ENCODE measurements at regions not wholly inside any gene's neighbourhood (a gene's known extent, or its start where the extent isn't known, plus 50 kb on each side); places are given as distances from the start of the nearest gene placed in this dataset.
"Not testable (repeated sequence)": the region's sequence is repeated elsewhere in the genome, so short reads cannot be mapped to it uniquely, and the experiment has no call there.

DNA sequence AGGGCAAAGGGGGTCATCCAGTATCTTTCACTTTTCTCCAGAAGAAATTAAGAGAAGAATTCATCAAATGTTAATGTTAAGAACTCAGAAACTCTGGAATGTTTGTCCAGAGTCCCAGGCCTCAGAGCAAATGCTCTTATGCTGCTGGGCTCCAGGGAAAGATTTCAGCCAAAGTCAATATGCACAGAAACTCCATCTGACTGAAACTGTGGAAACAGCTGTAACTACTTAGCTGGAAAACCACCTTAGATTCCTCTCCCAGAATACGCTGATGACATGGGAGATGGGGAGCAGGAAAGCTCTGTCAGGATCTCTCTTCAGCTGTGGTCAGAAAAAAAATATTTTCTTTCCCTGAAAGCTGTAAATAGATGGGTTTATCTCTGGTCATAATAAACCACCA lies 559.6 kb downstream of the RFPL4B start:
- no peaks in the 10 kb centered on the region for H3K9me3 ChIP-seq
- TF ChIP-seq POLR2A (IDR thresholded peaks at IDR 0.05) (no peak), CTCF (IDR thresholded peaks at IDR 0.05) (no peak)

DNA sequence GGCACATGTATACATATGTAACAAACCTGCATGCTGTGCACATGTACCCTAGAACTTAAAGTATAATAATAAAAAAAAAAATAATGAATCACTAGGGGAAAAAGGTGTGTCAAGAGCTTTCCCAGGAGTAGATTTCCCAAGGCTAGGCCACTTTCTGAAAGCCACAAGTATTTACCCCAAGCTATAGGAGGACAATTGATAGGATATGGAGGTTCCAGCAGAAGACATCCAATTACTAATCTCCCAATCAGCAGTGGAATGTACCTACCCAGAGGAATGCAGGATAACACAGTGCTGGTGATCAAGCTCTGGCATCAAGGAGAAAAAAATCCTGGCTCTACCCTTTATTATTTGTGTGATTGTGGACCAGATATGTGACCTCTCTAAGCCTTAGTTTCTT lies 562.7 kb downstream of the RFPL4B start:
- no peaks in the 10 kb centered on the region for H3K36me3 ChIP-seq
- no peaks in the 10 kb centered on the region for H3K4me1 ChIP-seq
- DNase-seq = no peak
- no peaks in the 10 kb centered on the region for H3K27me3 ChIP-seq
- no peaks in the 10 kb centered on the region for H3K9me3 ChIP-seq
- no peak for TF ChIP-seq CTCF (IDR thresholded peaks at IDR 0.05)
- TF ChIP-seq POLR2A (IDR thresholded peaks at IDR 0.05) = no peak
- H3K4me3 ChIP-seq = no peak overlapping the region
- no peak overlapping the region for H3K27ac ChIP-seq

More for the DNA sequence above, 559.6 kb downstream of the RFPL4B start:
- no peak for DNase-seq
- Histone ChIP-seq H3K27ac (no peak overlapping the region), H3K4me3 (no peak overlapping the region), H3K27me3 (no peaks in the 10 kb centered on the region), H3K4me1 (no peaks in the 10 kb centered on the region), H3K36me3 (no peaks in the 10 kb centered on the region)

- H3K9me3 ChIP-seq = no peaks in the 10 kb centered on the region
- H3K27me3 ChIP-seq = no peaks in the 10 kb centered on the region
- DNase-seq = no peak
- H3K4me1 ChIP-seq = no peaks in the 10 kb centered on the region
- TF ChIP-seq CTCF (IDR thresholded peaks at IDR 0.05) = no peak
- no peak for TF ChIP-seq POLR2A (IDR thresholded peaks at IDR 0.05)
- H3K27ac ChIP-seq = no peak overlapping the region
- no peak overlapping the region for H3K4me3 ChIP-seq
- H3K36me3 ChIP-seq = no peaks in the 10 kb centered on the region
Measured at GRCh38 chr6:112910256-112910655, 563.1 kb downstream of the RFPL4B start.

DNA sequence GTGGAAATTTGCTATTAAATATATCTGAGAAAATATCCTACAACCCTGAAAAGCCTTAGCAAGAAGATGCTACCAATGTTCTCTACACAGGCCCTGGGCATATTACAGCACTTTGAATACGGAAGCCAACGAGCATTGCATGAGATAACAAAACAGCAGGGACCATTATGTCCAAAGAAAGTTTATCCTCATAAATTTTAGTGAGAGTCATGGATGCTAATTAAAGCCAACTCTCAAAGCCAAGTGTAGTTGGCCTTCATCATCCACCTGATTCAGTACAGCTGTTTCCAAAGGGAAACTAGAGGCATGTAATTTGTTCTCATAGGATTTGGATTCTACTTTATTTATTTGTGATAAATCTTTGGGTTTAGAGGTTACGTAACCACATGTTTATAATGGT lies 564.8 kb downstream of the RFPL4B start:
- Histone ChIP-seq H3K4me3 (no peak overlapping the region), H3K36me3 (no peaks in the 10 kb centered on the region), H3K27me3 (no peaks in the 10 kb centered on the region), H3K9me3 (no peaks in the 10 kb centered on the region), H3K4me1 (no peaks in the 10 kb centered on the region), H3K27ac (no peak overlapping the region)
- no peak for DNase-seq
- TF ChIP-seq CTCF (IDR thresholded peaks at IDR 0.05) = no peak
- TF ChIP-seq POLR2A (IDR thresholded peaks at IDR 0.05) = no peak

DNA sequence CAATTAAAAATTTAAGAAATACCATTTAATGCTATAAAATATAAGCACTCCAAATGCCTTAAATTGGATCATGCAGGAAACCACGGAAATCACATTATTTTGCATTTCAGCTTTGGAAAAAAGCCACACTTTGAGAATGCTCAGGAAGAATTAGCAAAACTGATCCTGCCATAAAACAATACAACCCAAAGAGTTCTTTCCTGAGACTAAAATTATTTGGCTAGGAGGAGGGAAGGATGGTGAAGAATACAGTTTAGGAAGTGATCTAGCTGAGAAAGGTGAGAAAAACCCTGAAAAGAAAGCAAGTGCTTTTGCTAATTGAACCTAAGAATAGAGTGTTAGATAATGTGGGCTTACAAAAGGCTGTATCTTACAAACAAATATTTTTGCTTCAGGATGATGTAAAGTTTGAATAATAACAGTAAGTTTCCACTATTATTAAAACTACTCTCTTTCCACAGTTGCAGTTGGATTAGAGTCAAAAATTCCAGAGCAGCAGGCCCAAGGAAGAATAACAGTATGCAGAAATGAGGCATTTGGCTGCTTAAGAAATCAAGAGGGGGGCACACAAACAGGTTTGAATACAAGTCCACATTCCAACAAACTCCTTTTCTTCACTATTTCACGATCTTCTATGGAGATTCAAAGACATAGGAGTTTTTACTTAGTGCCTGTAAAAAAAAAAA lies 565.4 kb downstream of the RFPL4B start:
- no peak overlapping the region for H3K4me3 ChIP-seq
- H3K9me3 ChIP-seq = no peaks in the 10 kb centered on the region
- H3K27me3 ChIP-seq = no peaks in the 10 kb centered on the region
- no peaks in the 10 kb centered on the region for H3K36me3 ChIP-seq
- TF ChIP-seq POLR2A (IDR thresholded peaks at IDR 0.05) (no peak), CTCF (IDR thresholded peaks at IDR 0.05) (no peak)
- H3K27ac ChIP-seq = no peak overlapping the region
- no peak for DNase-seq
- no peaks in the 10 kb centered on the region for H3K4me1 ChIP-seq

DNA sequence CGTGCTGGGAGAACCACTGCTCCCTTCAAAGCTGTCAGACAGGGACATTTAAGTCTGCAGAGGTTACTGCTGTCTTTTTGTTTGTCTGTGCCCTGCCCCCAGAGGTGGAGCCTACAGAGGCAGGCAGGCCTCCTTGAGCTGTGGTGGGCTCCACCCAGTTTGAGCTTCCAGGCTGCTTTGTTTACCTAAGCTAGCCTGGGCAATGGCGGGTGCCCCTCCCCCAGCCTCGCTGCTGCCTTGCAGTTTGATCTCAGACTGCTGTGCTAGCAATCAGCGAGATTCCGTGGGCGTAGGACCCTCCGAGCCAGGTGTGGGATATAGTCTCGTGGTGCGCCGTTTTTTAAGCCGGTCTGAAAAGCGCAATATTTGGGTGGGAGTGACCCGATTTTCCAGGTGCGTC lies 572.6 kb downstream of the RFPL4B start:
- not testable (repeated sequence) for H3K9me3 ChIP-seq, H3K4me3 ChIP-seq, H3K27me3 ChIP-seq, H3K27ac ChIP-seq, H3K36me3 ChIP-seq, DNase-seq, H3K4me1 ChIP-seq
